ENCODE measurements at regions not wholly inside any gene's neighbourhood (a gene's known extent, or its start where the extent isn't known, plus 50 kb on each side); places are given as distances from the start of the nearest gene placed in this dataset.

DNA sequence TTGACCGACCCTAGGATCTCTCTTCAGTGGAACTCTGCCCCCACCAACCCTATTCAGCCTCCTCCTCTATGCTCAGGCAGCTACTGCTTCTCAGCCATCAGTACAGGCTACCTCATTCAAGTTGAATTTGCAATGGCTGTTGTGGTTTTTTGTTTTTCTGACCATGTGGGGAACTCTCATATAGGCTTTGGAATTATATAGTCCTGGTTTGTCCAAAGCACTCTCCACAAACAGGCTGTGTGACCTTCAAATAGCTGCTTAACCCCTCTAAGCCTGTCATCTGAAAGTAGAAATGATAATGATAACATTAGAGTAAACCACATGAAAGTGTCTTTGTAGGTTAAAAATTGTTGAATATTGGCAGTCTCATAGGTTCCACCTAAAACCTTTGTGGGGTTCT is 80.3 kb downstream of the UNC5CL start (continued):
- no peak for TF ChIP-seq CHD7 (IDR thresholded peaks at IDR 0.05; ENCODE audit: insufficient replicate concordance, low read length)
- no peak for TF ChIP-seq JUN (IDR thresholded peaks at IDR 0.05; ENCODE audit: low read depth, low read length)
- TF ChIP-seq HDAC2 (IDR thresholded peaks at IDR 0.05; ENCODE audit: borderline replicate concordance in 1 of 2, low read depth in 2 of 2, low read length in 2 of 2): no peak
- TF ChIP-seq SIX5 (IDR thresholded peaks at IDR 0.05; ENCODE audit: low read depth, low read length): no peak
- no peak for TF ChIP-seq TEAD4 (IDR thresholded peaks at IDR 0.05; ENCODE audit: low read depth, low read length)
- no peak for TF ChIP-seq NRF1 (IDR thresholded peaks at IDR 0.05; ENCODE audit: low read depth, low read length)
- no peak for TF ChIP-seq MAX (IDR thresholded peaks at IDR 0.05)
